HG03175 (cell line): ENCODE measurements at regions not wholly inside any gene's neighbourhood (a gene's known extent, or its start where the extent isn't known, plus 50 kb on each side); places are given as distances from the start of the nearest gene placed in this dataset.

Experiments used
- ATAC-seq: cut with Tn5 transposase; IDR thresholded peaks from one replicate; pipeline ENCODE4 v1.9.1; 2021; ENCODE audit warnings: mild to moderate bottlenecking, moderate library complexity; ENCODE audit not compliant: unreplicated experiment

DNA sequence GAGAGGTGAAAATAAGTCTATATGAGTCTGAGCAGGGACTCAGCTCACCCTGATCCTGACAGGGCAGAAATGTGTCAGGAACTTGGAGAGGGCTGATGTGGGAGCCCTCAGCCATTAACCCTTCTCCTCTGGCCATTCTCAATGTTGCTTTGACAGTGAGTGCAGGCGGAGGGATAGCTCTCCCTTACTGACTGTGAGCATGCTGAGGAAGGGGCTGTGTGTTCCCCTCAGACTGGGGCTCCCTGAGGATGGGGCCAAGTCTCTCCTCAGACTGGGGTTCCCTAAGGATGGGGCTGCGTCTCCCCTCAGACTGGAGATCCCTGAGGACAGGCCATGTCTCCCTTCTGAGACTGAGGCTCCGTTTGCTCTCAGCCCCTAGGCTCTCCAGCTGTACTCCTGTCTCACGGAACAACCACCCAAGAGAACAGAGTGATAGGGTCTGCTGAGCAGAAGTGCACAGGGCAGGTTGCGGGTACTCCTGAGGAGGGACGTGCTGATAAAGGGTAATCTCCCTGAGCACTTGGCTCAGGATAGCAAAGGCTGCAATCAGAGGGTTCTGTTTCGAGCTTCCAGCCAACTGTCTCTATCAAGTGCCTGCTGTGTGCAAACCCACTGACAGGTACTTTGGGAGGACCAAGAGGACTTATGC is 141.0 kb downstream of the MRPL14 start:
- no peak for ATAC-seq

DNA sequence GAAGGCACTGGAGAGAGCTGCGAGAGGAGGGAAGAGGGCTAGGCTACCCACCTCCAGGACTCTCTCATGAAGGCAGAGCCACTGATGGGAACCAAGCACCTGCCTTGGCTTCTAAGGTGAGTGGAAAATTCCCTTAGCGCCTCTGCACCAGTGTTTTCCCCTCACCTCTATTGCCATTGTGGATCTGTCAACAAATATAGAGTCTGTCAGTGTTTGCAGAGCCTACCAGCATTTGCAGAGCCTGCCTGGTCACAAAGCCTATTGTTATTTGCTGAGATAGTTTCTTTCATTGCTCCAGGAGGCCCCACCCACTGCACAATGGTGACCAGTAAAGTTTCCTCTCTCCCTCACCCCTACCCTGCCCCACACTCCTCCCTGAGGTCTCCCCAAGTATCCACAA is 141.9 kb downstream of the MRPL14 start:
- ATAC-seq = no peak

DNA sequence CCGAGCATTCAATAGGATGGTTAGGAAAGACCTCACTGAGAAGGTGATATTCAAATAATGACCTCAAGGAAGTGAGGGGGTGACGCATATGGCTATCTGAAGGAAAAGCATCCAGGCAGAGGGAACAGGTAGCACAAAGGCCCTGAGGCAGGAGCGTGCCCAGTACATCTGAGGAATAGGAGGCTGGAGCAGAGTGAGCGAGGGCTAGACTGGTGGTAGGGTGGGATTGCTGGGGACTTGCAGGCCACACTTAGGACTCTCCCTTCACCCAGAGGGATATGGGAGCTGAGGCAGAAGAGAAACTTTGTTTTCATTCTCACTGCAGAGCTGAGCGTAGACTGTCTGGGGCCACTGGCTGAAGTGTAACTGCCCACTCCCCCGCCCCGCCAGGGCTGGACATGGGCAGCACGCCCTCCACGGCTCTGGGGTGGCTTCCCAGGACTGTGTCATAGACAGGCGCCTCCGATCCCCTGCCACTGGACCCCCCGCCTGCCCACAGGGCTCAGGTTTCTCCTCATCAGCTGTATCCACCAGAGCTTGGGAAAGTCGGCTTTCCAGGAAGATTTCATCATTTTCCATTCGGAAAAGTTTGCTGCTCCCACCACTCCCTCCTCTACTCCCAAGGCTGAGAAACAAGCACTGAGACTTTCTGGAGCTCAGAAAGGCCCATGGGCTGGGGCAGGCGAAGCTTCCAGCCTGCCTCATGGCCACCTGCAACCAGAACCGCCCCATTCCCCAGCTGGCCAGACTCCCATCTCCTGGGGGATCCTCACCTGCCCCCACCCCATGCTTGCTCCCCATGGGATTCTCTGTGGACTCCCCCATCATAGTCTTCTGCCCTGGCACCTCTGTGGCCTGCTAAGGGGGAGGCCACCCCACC is 142.6 kb downstream of the MRPL14 start:
- no peak for ATAC-seq

DNA sequence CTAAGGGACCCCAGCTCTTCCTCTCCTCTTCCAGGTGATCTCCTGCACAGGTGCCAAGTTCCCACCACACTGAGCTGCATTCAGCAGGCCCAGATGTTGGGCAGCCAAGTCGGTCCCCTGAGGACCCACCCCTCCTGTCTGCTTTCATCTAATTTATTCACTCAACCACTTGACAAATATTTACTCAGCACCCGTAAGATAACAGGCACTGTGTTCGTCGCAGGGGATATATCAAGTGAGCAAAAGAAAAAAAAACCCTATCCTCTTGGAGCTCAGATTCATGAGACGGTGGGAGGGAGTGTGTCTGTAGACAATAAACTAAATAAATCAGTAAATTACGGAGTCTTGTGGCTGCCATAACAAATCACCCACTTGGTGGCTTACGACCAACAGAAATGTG is 143.6 kb downstream of the MRPL14 start:
- no peak for ATAC-seq

- ATAC-seq = no peak
Observed at GRCh38 chr6:43983191-43983590, 144.1 kb downstream of the MRPL14 start.

DNA sequence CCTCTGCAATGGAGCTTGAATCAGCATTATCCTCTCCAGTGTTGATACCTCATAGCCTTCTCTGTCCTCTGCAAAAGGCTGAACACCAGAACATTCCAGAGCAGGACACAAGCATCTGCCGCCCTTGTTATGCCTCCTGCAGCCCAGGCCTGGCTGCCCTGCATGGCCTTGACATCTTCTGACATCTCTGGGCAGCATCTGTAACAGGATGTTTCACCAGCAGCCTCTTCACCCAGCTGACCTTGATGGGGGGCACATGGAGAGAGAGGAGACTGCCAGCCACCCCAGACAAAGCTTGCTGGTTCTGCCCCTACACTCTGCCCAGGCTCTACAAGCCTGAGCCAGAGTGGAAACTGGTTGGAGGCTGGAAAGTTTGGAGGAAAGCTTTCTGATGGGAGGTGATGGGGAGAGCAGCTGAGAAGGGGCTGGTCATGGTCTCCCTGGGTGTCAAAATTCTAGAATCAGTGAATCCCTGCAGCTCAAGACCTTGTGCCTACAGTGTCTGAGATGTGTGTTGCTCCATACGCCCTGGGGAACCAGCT is 145.1 kb downstream of the MRPL14 start:
- ATAC-seq = no peak

DNA sequence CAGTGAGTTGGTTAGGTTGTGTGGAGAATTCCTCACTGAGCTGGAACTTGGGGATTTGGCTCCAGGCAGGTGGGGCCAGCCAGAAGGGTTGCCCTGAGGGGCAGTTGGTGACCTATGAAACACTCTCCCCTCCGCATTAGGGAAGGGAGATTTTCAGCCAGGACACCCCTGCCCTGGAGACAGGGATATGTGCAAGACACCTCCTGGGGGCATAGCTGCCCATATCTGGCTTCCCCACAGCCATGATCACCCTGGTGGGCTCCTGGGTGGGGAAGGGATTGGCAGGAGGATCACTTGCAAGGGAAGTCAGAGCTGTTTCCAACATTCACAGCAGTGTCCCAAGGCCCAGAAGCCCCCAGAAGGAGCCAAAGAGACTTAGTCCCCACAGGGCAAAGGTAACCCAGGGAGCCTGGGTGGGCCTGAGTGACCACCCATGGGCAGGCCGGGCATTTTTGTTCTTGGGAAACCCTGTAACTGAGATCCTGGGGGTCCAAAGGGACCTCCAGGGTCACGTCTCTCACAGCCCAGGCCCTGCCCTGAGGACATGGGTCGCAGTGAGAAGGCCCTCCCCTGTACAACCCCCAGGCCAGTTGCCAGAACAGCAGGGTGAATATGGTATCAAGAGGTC is 145.8 kb downstream of the MRPL14 start:
- no peak for ATAC-seq

DNA sequence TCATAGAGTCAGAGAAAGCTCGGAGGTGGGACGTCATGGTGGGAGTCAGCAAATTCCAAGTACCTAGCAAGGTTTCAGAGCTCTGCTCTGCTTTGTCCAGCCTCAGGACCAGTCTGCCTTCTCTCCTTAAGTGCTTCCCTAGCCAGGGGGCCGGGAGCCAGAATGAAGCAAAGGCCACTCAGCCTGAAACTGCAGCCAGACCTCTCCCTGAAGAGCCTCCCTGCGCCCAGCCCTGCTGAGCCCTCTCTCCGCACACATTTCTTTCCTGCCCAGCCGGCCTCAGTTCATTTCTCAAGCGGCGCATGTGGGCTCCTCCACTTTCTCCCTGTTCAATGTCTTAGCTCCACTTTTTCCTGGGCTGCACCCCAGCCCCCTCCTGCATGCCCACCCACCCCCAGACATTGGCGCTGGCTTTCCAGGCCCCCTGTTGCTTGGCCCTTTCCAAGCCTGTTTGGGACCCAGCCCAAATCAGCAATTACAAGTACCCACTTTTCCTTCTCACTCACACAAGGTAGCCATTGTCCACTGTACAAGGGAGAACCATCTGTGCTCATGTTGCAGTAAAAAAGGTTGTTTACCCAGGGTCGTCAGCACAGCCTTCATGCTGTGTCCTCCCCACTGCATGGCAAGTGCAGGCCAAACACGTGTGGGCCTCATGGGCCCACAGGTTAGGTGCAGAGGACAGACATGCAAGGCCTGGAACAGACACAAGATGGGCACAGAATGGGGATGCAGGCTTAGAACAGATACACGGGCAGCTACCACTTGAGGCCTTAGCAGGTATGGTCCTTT is 147.1 kb downstream of the MRPL14 start:
- ATAC-seq = no peak

DNA sequence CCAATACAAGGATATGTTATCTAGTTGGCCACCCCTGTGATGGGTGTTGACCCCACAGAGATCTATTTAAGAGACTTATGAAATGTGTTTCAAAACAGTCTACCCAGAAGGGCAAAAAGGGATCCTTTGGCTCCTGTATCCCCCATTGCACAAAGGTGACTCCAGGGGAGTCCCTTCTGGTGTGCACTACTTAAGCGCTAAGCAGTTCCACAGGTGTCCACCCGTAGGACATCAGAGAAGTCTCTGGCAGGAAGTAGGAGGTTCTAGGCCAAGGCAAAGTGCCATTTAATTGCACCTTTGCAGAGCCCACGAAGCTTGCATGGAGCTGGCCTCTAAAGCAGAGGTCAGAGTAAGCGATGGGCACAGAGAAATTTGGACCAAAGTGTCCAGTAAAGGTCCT is 147.7 kb downstream of the MRPL14 start:
- no peak for ATAC-seq

DNA sequence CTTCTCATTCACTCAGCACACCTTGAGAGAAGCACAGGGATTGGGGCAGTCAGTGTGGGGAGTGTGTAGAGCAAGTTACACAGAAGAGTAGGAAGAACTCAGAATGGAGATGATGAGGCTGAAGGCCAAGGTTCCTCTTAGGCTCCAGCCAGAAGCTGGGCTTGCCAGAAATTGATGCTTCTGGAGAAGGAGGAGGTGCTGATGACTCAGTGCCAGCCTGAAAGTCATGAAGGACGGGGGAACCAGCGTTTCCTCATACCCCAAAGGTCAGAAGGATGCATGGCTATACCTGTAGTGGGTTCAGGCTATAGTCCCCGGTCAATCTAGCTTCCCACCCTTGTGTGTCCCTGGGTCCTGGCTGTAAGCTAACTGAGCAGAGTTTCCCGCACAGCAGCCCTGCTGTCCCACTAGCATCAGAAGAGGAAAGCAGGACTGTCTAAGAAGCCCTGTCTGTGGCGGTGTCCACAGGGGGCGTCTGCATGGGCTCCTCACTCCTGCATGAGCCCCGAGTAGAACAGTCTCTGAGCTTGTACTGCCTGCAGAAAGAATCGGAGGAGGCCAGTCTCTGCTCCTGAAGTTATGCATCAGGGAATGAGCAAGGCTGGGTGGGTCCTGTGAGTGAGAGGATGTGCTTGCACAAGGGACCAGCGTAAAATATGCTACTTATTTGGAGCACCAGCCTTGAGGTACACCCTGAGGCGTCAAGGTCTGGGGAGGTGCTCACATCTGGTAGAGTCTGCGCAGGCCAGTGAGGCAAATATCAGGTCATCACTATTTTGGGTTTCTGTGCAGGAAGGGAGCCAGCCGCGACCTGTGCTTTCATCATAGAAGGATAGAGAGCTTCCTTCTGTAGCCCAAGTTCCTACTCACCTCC is 148.5 kb downstream of the MRPL14 start:
- ATAC-seq = no peak

DNA sequence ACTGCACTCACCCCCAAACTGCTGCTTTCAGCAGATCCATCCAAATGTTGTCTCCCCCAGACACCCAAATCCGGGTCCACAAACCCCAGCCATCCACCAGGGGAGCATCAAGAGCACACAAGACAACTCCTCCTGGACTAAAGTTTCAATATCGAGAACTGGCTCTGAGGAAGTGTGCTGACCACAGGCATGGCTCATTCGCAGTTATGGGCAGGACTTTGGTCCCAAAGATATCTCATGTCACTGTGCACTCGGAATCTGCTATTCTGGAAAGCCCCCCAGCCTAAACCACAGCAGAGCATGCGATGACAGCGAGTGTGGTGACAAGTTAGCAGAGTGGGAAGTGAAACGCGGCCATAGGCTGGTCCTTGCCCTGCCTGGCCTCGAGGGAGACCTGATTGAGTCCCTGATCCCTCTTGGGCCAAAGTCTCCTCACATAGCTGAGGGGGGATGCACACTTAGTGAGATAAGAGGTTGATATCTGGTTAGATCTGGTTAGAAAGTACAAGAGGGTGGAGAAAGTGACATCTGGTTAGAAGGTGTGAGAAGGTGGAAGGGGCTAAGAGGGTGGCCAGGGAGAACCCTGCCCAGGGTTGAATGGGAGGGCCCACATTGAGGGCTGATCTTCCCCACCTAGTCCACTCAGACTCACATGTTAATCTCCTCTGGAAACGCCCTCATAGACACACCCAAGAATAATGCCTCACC is 149.7 kb downstream of the MRPL14 start:
- peak; percentile 81 for ATAC-seq

- ATAC-seq = no peak
Observed at GRCh38 chr6:43976706-43977403, 150.4 kb downstream of the MRPL14 start.

DNA sequence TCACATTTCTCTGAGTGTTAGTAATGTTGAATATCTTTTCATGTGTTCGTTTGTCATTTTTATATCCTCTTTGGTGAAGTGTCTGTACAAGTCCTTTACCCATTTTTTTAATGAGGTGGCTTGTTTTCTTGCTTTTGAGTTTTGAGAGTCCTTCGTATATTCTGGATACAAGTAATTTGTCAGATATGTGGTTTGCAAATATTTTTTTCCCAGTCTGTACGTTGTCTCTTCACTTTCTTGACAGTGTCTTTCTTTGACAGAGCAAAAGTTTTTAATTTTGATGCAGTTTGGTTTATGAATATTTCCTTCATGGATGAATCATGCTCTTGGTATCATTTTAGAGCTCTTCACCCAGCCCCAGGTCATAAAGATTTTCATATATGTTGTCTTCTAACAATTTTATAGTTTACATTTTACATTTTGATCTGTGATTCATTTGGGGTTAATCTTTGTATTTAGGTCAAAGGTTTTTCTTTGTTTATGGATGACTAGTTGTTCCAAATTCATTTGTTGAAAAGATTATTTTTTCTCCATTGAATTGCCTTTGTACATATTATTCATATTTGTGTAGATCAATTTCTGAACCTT is 152.5 kb downstream of the MRPL14 start:
- no peak for ATAC-seq

DNA sequence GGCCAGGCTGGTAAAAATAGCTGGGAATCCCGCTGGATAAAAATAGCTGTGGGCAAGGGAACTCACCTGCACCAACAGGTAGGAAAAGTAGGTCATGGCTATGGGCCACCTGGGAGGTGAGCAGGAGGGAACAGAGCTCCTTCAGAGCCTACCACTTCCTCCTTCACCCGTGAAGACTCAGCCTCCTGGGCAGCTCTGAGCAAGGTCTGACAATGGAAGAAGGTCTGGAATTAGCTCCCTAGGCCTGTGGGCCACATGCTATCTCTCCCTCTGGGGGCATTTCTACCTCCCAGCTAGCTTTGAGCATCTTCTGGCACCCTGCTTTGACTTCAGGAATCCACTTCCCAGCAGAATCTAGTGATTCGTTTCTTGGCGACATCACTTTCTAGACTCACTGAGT is 153.9 kb downstream of the MRPL14 start:
- no peak for ATAC-seq

GRCh38 chr6:43972913-43973300 is 154.3 kb downstream of the MRPL14 start:
- ATAC-seq = no peak

- ATAC-seq = no peak
Observed at GRCh38 chr6:43972179-43972912, 154.9 kb downstream of the MRPL14 start.

DNA sequence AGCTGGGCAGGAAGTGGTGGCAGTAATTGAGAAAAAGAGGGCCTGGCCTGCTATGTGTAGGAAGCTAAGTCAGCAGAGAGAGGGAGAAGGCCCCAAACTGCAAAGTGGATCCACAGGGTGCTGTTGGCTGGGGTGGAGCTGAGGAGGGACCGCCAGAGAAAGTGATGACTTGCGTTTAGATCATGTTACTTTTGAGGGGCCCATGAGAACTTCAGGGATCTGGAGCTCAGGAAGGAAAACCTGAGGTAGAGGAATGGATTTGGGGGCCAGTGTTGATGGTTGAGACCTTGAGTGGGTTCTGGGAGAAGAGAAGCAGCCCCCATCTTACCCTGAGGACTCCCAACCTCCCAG is 155.5 kb downstream of the MRPL14 start:
- no peak for ATAC-seq
